OCI-LY1 (cell line): ENCODE measurements at regions not wholly inside any gene's neighbourhood (a gene's known extent, or its start where the extent isn't known, plus 50 kb on each side); places are given as distances from the start of the nearest gene placed in this dataset.

ENCODE experiments used
- H2AFZ ChIP-seq: fragments of 200-600 bp; sonication (generic), shearing (Covaris generic); 2 replicates; pipeline ENCODE4 v1.6.0; 2014; ENCODE audit warnings: antibody characterized with exemption, mild to moderate bottlenecking, low read length
- H3F3A ChIP-seq: fragments of 200-600 bp; sonication (generic), shearing (Covaris generic); 2 replicates; pipeline ENCODE4 v1.6.0; 2014; ENCODE audit warnings: mild to moderate bottlenecking, antibody characterized with exemption, low read length, moderate library complexity; ENCODE audit not compliant: insufficient read depth
- H3K27ac ChIP-seq: fragments of 200-600 bp; sonication (generic); 2 replicates; pipeline ENCODE4 v1.5.1; 2014; ENCODE audit warnings: low read length, mixed run types, mild to moderate bottlenecking, low read depth; ENCODE audit not compliant: poor library complexity, severe bottlenecking
- H3K27me3 ChIP-seq: fragments of 200-600 bp; sonication (generic); 2 replicates; pipeline ENCODE4 v1.6.0; 2014; ENCODE audit warnings: antibody characterized with exemption, mild to moderate bottlenecking, low read length, moderate library complexity; ENCODE audit not compliant: insufficient read depth
- H3K36me3 ChIP-seq: fragments of 200-600 bp; sonication (generic); 2 replicates; pipeline ENCODE4 v1.6.1; 2014; ENCODE audit warnings: mild to moderate bottlenecking, antibody characterized with exemption, low read length, moderate library complexity, mixed read lengths; ENCODE audit not compliant: insufficient read depth
- H3K4me1 ChIP-seq: fragments of 200-600 bp; sonication (generic); 2 replicates; pipeline ENCODE4 v1.5.1; 2014; ENCODE audit warnings: mild to moderate bottlenecking, low read length, moderate library complexity; ENCODE audit not compliant: insufficient read depth, severe bottlenecking
- H3K4me2 ChIP-seq: fragments of 200-600 bp; sonication (generic), shearing (Covaris generic); 2 replicates; pipeline ENCODE4 v1.6.1; 2014; ENCODE audit warnings: low read length
- H3K4me3 ChIP-seq: fragments of 200-600 bp; sonication (generic); 2 replicates; pipeline ENCODE4 v1.5.1; 2014; ENCODE audit warnings: low read length, low read depth, mild to moderate bottlenecking, mixed read lengths; ENCODE audit not compliant: poor library complexity, severe bottlenecking
- H3K79me2 ChIP-seq: fragments of 200-600 bp; shearing (Covaris generic); 2 replicates; pipeline ENCODE4 v1.6.1; 2016; ENCODE audit warnings: mixed run types, low read length, mixed read lengths; ENCODE audit not compliant: insufficient read depth
- H3K9ac ChIP-seq: fragments of 200-600 bp; sonication (generic), shearing (Covaris generic); 2 replicates; pipeline ENCODE4 v1.6.1; 2014; ENCODE audit warnings: mild to moderate bottlenecking, low read length, mixed read lengths
- H3K9me2 ChIP-seq: fragments of 200-600 bp; sonication (generic), shearing (Covaris generic); 2 replicates; pipeline ENCODE4 v1.6.1; 2014; ENCODE audit warnings: low read depth, mild to moderate bottlenecking, low read length, mixed read lengths
- H3K9me3 ChIP-seq: fragments of 200-600 bp; shearing (Covaris generic); 2 replicates; pipeline ENCODE4 v1.6.1; 2014; ENCODE audit warnings: low read length, mixed read lengths
- H4K20me1 ChIP-seq: fragments of 200-600 bp; sonication (generic), shearing (Covaris generic); 2 replicates; pipeline ENCODE4 v1.6.0; 2016; ENCODE audit warnings: mild to moderate bottlenecking, low read length; ENCODE audit not compliant: insufficient read depth
- CTCF ChIP-seq: fragments of 200-600 bp; sonication (generic), shearing (Covaris generic); IDR thresholded peaks from 2 replicates; pipeline ENCODE4 v1.5.1; 2017; ENCODE audit warnings: mild to moderate bottlenecking, antibody characterized with exemption, low read length, moderate library complexity, mixed read lengths
- EZH2 ChIP-seq: fragments of 200-600 bp; sonication (generic), shearing (Covaris generic); IDR thresholded peaks from 2 replicates; pipeline ENCODE4 v1.8.0; 2017; ENCODE audit warnings: borderline replicate concordance, mixed run types, mild to moderate bottlenecking, antibody characterized with exemption, low read length, moderate library complexity, mixed read lengths

GRCh38 chr6:9131616-9132015, 696.3 kb upstream of the SLC35B3 start:
- no peak overlapping the region for H3K4me3 ChIP-seq
- no peak overlapping the region for H2AFZ ChIP-seq
- H4K20me1 ChIP-seq = no peaks in the 10 kb centered on the region
- no peaks in the 10 kb centered on the region for H3K79me2 ChIP-seq
- no peaks in the 10 kb centered on the region for H3K27me3 ChIP-seq
- no peak overlapping the region for H3K27ac ChIP-seq
- no peaks in the 10 kb centered on the region for H3K9me2 ChIP-seq
- H3K9ac ChIP-seq = no peak overlapping the region
- H3K9me3 ChIP-seq = no peaks in the 10 kb centered on the region
- H3F3A ChIP-seq = no peaks in the 10 kb centered on the region
- TF ChIP-seq EZH2 (no peak), CTCF (no peak)
- H3K4me1 ChIP-seq = no peaks in the 10 kb centered on the region
- no peaks in the 10 kb centered on the region for H3K36me3 ChIP-seq
- no peak overlapping the region for H3K4me2 ChIP-seq

GRCh38 chr6:9131201-9131600, 695.9 kb upstream of the SLC35B3 start:
- H2AFZ ChIP-seq = no peak overlapping the region
- no peaks in the 10 kb centered on the region for H3K9me2 ChIP-seq
- no peaks in the 10 kb centered on the region for H3K4me1 ChIP-seq
- H3F3A ChIP-seq = no peaks in the 10 kb centered on the region
- no peak overlapping the region for H3K9ac ChIP-seq
- H3K27ac ChIP-seq = no peak overlapping the region
- H4K20me1 ChIP-seq = no peaks in the 10 kb centered on the region
- no peaks in the 10 kb centered on the region for H3K27me3 ChIP-seq
- no peaks in the 10 kb centered on the region for H3K79me2 ChIP-seq
- no peak overlapping the region for H3K4me2 ChIP-seq
- H3K9me3 ChIP-seq = no peaks in the 10 kb centered on the region
- no peak for TF ChIP-seq EZH2
- TF ChIP-seq CTCF = no peak
- H3K4me3 ChIP-seq = no peak overlapping the region
- no peaks in the 10 kb centered on the region for H3K36me3 ChIP-seq

- H3K9me2 ChIP-seq = no peaks in the 10 kb centered on the region
- no peak for TF ChIP-seq CTCF
- no peak for TF ChIP-seq EZH2
- no peak overlapping the region for H2AFZ ChIP-seq
- no peak overlapping the region for H3K4me2 ChIP-seq
- no peak overlapping the region for H3K4me3 ChIP-seq
- H3K79me2 ChIP-seq = no peaks in the 10 kb centered on the region
- H3K27ac ChIP-seq = no peak overlapping the region
- H3F3A ChIP-seq = no peaks in the 10 kb centered on the region
- no peaks in the 10 kb centered on the region for H3K36me3 ChIP-seq
- H3K9me3 ChIP-seq = no peaks in the 10 kb centered on the region
- H3K27me3 ChIP-seq = no peaks in the 10 kb centered on the region
- H3K4me1 ChIP-seq = no peaks in the 10 kb centered on the region
- no peaks in the 10 kb centered on the region for H4K20me1 ChIP-seq
- no peak overlapping the region for H3K9ac ChIP-seq
Measured at GRCh38 chr6:9128970-9129369, 693.6 kb upstream of the SLC35B3 start.
